ENCODE measurements at regions not wholly inside any gene's neighbourhood (a gene's known extent, or its start where the extent isn't known, plus 50 kb on each side); places are given as distances from the start of the nearest gene placed in this dataset.
"Not testable (repeated sequence)": the region's sequence is repeated elsewhere in the genome, so short reads cannot be mapped to it uniquely, and the experiment has no call there.

DNA sequence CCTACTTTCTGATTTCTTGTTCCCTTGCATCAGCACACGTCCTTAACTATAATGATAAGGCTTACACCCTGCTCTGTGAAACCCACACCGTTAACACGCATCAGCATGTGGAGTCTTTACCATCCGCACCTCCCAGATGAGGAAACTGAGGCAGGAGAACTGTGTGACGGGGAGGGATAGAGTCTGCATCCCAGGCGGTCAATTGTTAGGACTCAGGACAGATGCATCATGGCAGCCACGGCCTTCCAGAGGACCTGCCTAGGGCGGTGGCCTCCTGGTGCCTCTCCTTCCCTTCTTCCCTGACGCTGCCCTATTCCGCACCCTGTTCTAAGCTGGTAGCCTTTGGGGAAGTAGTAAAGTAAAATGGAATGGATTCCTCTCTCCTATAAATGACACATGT is 326.0 kb downstream of the TEX29 start:
- no peak for DNase-seq

- no peak for DNase-seq
Measured at GRCh38 chr13:111648885-111649284, 328.4 kb downstream of the TEX29 start.

DNA sequence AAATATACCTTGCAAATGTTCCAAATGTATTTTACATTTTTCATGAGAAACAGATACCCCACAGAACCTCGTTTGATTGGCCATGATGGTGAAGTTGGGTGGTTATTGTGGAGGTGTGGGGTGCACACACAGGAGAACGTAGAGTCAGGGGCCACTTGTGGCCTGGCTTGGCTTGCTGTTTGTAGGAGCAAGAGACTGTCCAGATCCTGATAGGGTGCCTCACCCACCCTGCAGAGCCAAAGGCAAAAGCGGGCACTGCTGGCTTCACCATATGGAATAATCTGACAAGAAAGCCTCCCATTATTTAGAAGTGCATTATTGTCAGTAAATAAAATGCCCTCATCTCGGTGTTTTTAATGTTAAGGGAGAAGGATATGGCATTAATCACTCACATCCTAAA is 330.2 kb downstream of the TEX29 start:
- no peak for DNase-seq

DNA sequence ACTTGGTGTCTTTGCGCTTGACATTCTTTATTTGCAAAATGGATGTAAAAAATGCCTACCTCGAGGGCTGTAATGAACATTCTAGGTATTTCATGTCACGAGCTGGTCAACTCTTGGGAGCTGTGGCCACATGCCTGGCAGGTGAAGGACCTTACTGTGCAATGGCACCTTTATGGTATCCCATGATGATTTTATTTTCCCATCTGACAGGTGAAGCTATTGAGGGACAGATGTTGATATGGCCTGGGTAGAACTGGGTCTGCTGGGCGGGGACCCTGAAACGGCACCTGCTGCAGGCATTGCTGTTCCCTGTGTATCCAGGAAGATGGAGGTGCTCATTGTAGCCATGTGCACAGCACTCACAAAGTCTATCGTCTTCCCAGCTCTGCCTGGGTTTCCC is 332.2 kb downstream of the TEX29 start:
- no peak for DNase-seq

DNA sequence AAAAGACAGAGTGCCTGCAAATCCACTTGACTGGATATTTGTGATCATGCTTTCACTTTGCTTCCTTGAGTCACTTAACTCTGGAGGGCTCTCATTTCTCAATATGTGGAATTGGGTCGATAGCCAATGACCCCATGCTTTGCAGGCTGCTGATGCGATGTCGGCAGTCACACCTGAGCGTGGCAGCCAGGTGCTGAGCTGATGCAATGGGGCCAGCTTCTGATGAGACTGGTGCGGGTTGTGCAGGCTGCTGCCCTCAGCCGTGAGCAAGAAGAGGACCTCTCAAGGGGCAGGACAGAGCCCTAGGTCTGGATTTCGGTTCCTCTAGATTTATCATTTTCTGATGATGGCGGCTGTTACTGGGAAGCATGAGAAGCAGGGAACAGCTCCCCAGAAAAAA is 334.1 kb downstream of the TEX29 start:
- DNase-seq, result no peak

- DNase-seq, result no peak
Measured at GRCh38 chr13:111656439-111656838, 336.0 kb downstream of the TEX29 start.

DNA sequence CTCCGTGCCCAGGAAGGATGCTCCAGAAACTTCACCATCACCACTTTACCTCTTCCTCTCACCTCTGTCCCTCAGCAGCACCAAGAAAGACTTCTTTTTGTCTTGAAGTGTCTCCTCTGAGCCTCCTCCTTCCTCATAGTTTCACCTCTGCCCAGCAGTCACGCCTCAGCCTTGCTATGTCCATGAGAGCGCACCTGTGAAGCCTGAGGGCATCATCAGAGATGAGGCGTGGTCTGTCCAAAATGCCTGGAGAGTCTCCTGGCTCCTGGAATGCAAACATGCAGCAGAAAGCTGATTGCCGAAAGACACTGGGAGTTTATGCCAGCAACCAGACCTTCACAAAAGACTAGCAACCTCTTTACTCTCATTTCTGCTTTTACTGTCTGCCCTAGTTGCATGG is 336.6 kb downstream of the TEX29 start:
- DNase-seq, result no peak

GRCh38 chr13:111658145-111659100 is 338.0 kb downstream of the TEX29 start:
- DNase-seq, result no peak

DNA sequence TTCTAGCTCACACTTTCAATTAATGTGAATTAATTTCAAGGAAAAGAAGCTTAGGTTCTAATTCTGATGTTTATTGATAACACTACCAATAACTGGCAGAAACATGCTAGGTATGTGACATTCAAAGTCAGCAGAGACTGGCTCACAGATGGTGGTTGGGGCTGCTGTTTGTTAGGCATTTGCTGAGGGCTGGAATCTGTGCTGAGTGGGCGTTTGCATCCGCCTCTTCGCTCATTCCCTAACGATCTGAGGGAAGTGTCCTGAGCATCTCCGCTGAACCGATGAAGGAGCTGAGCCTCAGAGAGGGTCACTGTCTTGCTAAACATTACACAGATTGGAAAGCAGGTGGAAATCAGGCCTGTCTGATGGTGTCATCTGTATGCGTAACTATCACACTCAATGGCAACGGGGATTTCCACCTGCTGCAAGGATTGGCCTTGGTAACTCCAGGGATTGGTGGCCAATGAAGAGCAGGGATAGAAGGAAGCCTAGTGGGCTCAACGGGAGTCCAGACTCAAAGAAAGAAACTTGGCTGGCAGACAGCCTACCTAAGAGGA is 338.9 kb downstream of the TEX29 start:
- DNase-seq, result no peak

DNA sequence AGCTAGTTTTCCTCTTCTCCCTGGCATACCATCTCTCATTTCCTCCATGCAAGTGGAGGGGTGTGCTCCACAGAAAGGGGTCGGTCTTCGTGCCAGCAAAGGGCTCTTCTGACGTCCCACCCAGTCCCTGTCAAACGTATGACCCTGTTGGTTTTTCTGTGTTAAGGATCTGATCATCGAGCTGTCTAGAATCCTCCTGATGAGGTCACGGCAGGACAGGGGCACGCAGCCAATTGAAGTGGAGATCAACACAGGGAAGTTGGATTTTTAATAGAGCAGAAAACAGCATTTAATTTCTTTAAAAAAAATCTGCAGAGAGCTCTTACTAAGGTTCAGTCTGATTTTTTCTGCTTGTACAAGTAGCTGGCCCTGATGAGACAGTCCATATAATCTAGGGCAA is 339.4 kb downstream of the TEX29 start:
- no peak for DNase-seq

- DNase-seq, result no peak
Measured at GRCh38 chr13:111661052-111661451, 340.6 kb downstream of the TEX29 start.

GRCh38 chr13:111661776-111662175 is 341.3 kb downstream of the TEX29 start:
- no peak for DNase-seq

DNA sequence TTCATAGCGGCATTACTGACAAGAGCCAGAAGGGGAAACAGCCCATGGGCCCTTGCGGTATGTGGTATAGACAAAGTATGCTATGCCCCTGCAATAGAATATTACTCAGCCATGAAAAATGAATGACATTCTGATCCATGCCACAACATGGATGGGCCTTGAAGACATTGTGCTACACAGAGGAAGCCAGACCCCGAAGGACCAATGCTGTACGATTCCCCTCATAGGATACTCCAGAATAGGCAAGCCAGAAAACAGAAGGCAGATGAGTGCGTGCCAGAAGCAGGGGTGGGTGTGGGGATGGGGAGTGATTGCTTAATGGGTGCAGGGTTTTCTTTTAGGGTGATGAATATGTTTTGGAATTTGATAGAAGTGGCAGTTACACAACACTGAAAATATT is 342.0 kb downstream of the TEX29 start:
- no peak for DNase-seq

DNA sequence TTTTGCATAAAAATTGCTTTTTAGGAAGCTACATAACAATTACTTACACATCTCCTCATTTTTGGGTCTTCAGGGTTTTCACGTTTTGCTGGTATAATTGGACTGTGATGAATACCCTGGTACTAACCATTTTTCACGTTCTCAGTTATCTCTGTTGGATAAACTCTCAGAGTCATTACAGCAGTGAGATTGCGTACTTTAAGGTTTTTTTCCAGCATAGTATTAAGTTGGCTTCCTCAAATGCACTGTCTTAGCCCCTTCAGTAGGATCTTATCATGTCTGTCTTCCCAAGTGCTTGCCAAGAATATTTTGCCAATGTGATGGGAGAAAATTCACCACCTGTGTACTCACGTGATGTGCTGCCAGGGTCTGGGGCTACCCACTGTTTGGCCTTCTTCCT is 342.5 kb downstream of the TEX29 start:
- DNase-seq, result no peak

DNA sequence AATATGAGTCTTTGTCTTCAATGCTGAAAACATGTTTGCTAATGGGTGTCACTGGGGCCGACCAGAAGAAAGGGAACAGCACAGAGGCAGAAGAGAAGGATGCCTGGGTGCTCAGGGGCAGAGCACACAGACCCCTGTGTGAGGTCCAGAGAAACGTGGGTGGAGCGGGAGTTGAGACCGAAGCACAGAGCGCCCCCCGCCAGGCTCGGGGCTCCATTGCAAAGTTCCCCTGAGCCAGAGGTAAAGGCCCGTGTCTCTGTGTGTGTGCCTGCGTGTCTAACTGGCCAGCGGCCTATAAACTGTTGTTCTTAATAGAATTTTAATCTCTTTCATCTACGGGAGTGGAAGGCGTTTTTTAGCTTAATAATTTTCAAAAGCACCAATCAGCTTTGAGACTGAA is 343.1 kb downstream of the TEX29 start:
- DNase-seq, result no peak

GRCh38 chr13:111663953-111664421 is 343.5 kb downstream of the TEX29 start:
- DNase-seq, result no peak

DNA sequence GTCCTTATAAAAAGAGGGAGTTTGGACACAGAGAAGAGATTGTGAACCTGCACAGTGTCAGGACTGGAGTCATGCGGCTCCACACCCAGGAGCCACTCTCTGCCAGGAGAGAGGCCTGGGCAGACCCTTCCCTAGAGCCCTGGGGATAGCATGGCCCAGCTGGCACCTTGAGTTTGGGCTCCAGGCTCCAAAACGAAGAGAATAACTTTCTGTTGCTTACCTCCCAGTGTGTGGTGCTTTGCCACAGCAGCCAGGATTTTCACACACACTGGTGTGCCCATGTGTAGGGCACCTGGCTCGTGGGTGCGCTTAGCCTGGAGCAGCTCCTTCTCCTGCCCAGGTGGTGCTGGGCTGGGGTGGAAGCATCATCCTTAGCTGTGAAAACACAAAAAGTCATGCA is 344.3 kb downstream of the TEX29 start:
- no peak for DNase-seq

GRCh38 chr13:111665691-111666095 is 345.3 kb downstream of the TEX29 start:
- no peak for DNase-seq

DNA sequence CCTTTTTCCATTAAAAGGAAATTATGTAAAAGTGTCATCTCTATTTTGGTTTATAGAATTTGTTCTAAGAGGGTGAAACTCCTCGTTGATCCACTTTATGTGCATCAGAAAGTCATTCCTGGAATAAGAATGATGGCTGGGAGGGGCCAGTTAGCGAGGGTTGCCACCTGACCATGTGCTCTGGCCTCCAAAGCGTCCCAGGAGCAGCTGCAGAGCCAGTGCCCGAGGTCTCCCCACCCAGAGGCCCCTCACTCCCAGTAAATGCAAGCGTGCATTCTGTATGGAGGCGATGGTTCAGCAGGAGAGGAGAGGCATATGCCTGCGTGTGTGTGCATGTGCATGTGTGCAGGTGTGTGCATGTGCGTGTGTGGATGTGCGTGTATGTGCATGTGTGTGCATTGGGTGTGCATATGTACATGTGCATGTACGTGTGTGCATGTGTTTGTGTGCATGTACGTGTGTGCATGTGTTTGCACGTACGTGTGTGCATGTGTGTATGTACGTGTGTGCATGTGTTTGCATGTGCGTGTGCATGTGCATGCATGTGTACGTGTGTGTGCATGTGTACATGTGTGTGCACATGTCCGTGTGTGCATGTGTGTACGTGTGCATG is 345.8 kb downstream of the TEX29 start:
- DNase-seq, result no peak

GRCh38 chr13:111667757-111668156 is 347.3 kb downstream of the TEX29 start:
- DNase-seq, result no peak

- DNase-seq, result no peak
Measured at GRCh38 chr13:111668451-111668850, 348.0 kb downstream of the TEX29 start.

- DNase-seq, result not testable (repeated sequence)
Measured at GRCh38 chr13:111672198-111672597, 351.8 kb downstream of the TEX29 start.

DNA sequence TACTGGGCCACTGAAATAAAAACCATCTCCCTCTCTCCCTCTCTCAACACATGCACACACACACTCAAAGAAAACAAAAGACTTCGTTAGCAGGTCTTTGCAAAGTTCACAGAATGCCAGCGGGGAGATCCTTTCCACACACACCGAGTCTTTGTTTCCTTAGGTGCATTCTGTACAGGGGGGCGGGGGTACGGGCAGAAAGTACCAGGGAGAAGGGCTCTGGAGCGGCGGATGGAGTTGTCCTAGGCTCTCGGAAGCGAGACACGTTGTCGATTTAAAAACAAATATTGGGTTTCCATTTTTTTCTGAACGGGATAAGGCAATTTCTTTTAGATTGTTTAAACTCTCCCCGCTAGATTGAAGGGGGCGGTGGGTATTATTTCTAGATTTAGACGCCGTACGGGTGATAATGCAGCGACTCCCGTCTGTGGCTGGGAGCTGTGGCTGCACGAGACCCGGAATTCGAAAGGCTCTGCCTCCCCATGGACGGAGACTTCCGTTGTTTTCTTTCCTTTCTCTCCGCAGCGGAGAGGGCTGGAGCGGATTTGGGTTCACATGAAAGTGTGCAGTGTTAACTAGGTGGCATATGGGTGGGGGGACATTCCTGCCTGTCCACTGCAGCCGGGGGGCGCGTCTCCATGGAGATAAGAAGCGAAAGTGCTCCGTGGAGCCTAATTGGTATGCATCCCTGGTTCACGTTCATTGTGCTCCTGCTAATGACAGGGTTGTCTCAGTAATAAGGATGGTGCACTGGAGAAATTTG is 357.9 kb downstream of the TEX29 start:
- DNase-seq, result not testable (repeated sequence)

Measured in dermis blood vessel endothelial cell (primary cell).